H9 (cell line): ENCODE measurements at regions not wholly inside any gene's neighbourhood (a gene's known extent, or its start where the extent isn't known, plus 50 kb on each side); places are given as distances from the start of the nearest gene placed in this dataset.

ENCODE experiments used
- DNase-seq: peaks from one replicate; pipeline ENCODE4 v3.0.0-alpha.2; 2017
- H2AFZ ChIP-seq: one replicate; pipeline ENCODE4 v1.6.1; 2013; ENCODE audit warnings: mild to moderate bottlenecking, low read length, control low read depth, moderate library complexity
- H2AK5ac ChIP-seq: 2 replicates; pipeline ENCODE4 v1.6.1; 2013; ENCODE audit warnings: low read length, control low read depth, mixed read lengths; ENCODE audit not compliant: insufficient read length
- H2BK120ac ChIP-seq: one replicate; pipeline ENCODE4 v1.6.1; 2013; ENCODE audit warnings: low read depth, mild to moderate bottlenecking, low read length, control low read depth, inconsistent platforms; ENCODE audit not compliant: poor library complexity, severe bottlenecking
- H2BK12ac ChIP-seq: 2 replicates; pipeline ENCODE4 v1.6.1; 2013; ENCODE audit warnings: low read length, control low read depth, mixed read lengths, low read depth; ENCODE audit not compliant: insufficient read length
- H2BK15ac ChIP-seq: 2 replicates; pipeline ENCODE4 v1.6.1; 2013; ENCODE audit warnings: low read depth, low read length, control low read depth
- H2BK20ac ChIP-seq: one replicate; pipeline ENCODE4 v1.6.1; 2013; ENCODE audit warnings: low read depth, mild to moderate bottlenecking, low read length, control low read depth, inconsistent platforms; ENCODE audit not compliant: poor library complexity, severe bottlenecking
- H2BK5ac ChIP-seq: 2 replicates; pipeline ENCODE4 v1.6.1; 2013; ENCODE audit warnings: low read length, control low read depth, mixed read lengths; ENCODE audit not compliant: insufficient read length
- H3K14ac ChIP-seq: 2 replicates; pipeline ENCODE4 v1.6.1; 2013; ENCODE audit warnings: low read length, control low read depth; ENCODE audit not compliant: insufficient read depth
- H3K18ac ChIP-seq: 2 replicates; pipeline ENCODE4 v1.6.1; 2013; ENCODE audit warnings: low read depth, mild to moderate bottlenecking, mixed read lengths, low read length, control low read depth; ENCODE audit not compliant: insufficient read length
- H3K23ac ChIP-seq: 2 replicates; pipeline ENCODE4 v1.6.1; 2013; ENCODE audit warnings: low read length, control low read depth, mixed read lengths, low read depth; ENCODE audit not compliant: insufficient read length
- H3K23me2 ChIP-seq: 2 replicates; pipeline ENCODE4 v1.6.1; 2013; ENCODE audit warnings: low read depth, mild to moderate bottlenecking, mixed read lengths, low read length, control low read depth; ENCODE audit not compliant: insufficient read length, poor library complexity, severe bottlenecking
- H3K27ac ChIP-seq: 2 replicates; pipeline ENCODE4 v1.5.1; 2013; ENCODE audit warnings: low read length, control low read depth, mixed read lengths, low read depth; ENCODE audit not compliant: insufficient read length
- H3K27me3 ChIP-seq: 2 replicates; pipeline ENCODE4 v1.6.1; 2013; ENCODE audit warnings: low read length, control low read depth, inconsistent platforms; ENCODE audit not compliant: insufficient read depth
- H3K4ac ChIP-seq: 2 replicates; pipeline ENCODE4 v1.6.1; 2013; ENCODE audit warnings: low read depth, mild to moderate bottlenecking, control low read depth, inconsistent platforms, low read length, moderate library complexity
- H3K4me1 ChIP-seq: 2 replicates; pipeline ENCODE4 v1.6.1; 2013; ENCODE audit warnings: low read length, control low read depth, inconsistent platforms; ENCODE audit not compliant: insufficient read depth
- H3K4me2 ChIP-seq: 2 replicates; pipeline ENCODE4 v1.6.1; 2013; ENCODE audit warnings: low read length, control low read depth, mixed read lengths; ENCODE audit not compliant: insufficient read length, insufficient read depth
- H3K56ac ChIP-seq: 2 replicates; pipeline ENCODE4 v1.6.1; 2013; ENCODE audit warnings: low read depth, mild to moderate bottlenecking, mixed read lengths, low read length, control low read depth; ENCODE audit not compliant: insufficient read length
- H3K79me1 ChIP-seq: 2 replicates; pipeline ENCODE4 v1.6.1; 2013; ENCODE audit warnings: low read depth, mild to moderate bottlenecking, moderate library complexity, low read length, control low read depth, inconsistent platforms; ENCODE audit not compliant: insufficient read depth, poor library complexity, severe bottlenecking
- H3K79me2 ChIP-seq: 2 replicates; pipeline ENCODE4 v1.6.1; 2013; ENCODE audit warnings: low read length, control low read depth, inconsistent platforms; ENCODE audit not compliant: insufficient read depth
- H3K9ac ChIP-seq: 2 replicates; pipeline ENCODE4 v1.6.1; 2013; ENCODE audit warnings: low read length, control low read depth, mixed read lengths; ENCODE audit not compliant: insufficient read length; ENCODE audit errors: extremely low read depth
- H3K9me3 ChIP-seq: one replicate; pipeline ENCODE4 v1.6.1; 2013; ENCODE audit warnings: low read depth, low read length, inconsistent platforms; ENCODE audit not compliant: control insufficient read depth
- H3T11ph ChIP-seq: one replicate; pipeline ENCODE4 v1.6.1; 2013; ENCODE audit warnings: mild to moderate bottlenecking, low read length, control low read depth, inconsistent platforms
- H4K20me1 ChIP-seq: one replicate; pipeline ENCODE4 v1.6.1; 2013; ENCODE audit not compliant: control insufficient read depth, insufficient read length, insufficient read depth
- H4K5ac ChIP-seq: 2 replicates; pipeline ENCODE4 v1.6.1; 2013; ENCODE audit warnings: low read depth, mild to moderate bottlenecking, mixed read lengths, low read length, control low read depth; ENCODE audit not compliant: insufficient read length
- H4K8ac ChIP-seq: replicated peaks from 2 replicates; pipeline ENCODE4 v1.6.1; 2013; ENCODE audit warnings: low read length, control low read depth, mixed read lengths, low read depth; ENCODE audit not compliant: insufficient read length
- H4K91ac ChIP-seq: 2 replicates; pipeline ENCODE4 v1.6.1; 2013; ENCODE audit warnings: low read depth, mild to moderate bottlenecking, moderate library complexity, mixed read lengths, low read length, control low read depth; ENCODE audit not compliant: insufficient read length
- H3K27ac Mint-ChIP-seq, 3 experiments: 2 replicates in 2 of 3; 3 replicates in 1 of 3; pipeline ENCODE4 v1.8.0; 2020 to 2021; ENCODE audit warnings: mixed read lengths in 3 of 3, mild to moderate bottlenecking in 1 of 3, moderate library complexity in 1 of 3
- H3K27me3 Mint-ChIP-seq: 2 replicates; pipeline ENCODE4 v1.8.0; 2021; ENCODE audit warnings: low read depth, mild to moderate bottlenecking, moderate library complexity, mixed read lengths
- H3K36me3 Mint-ChIP-seq, 3 experiments: 2 replicates in 2 of 3; 3 replicates in 1 of 3; pipeline ENCODE4 v1.8.0; 2020 to 2021; ENCODE audit warnings: low read depth in 3 of 3, mixed read lengths in 3 of 3; ENCODE audit not compliant: insufficient read depth in 1 of 3
- H3K4me1 Mint-ChIP-seq, 2 experiments: 2 replicates each; pipeline ENCODE4 v1.8.0; 2020; ENCODE audit warnings: mixed read lengths in 2 of 2
- H3K4me3 Mint-ChIP-seq, 2 experiments: 2 replicates in 1 of 2; 3 replicates in 1 of 2; pipeline ENCODE4 v1.8.0; 2020 to 2021; ENCODE audit warnings: mild to moderate bottlenecking in 2 of 2, mixed read lengths in 2 of 2, moderate library complexity in 1 of 2
- H3K9me3 Mint-ChIP-seq, 2 experiments: 2 replicates in 1 of 2; 3 replicates in 1 of 2; pipeline ENCODE4 v1.8.0; 2020; ENCODE audit warnings: mild to moderate bottlenecking in 2 of 2, mixed read lengths in 2 of 2, moderate library complexity in 1 of 2
- WGBS: extraction: QIAGEN DNeasy Blood & Tissue Kit; methylation state at CpG from one replicate; pipeline ENCODE4 v1.1.7; 2013; ENCODE audit warnings: missing lambda C conversion rate, low lambda C conversion rate, mixed read lengths; ENCODE audit not compliant: insufficient read length; ENCODE audit errors: extremely low coverage; 5-methylcytosine and 5-hydroxymethylcytosine counted together
- TF ChIP-seq, protein P1 (sequence below): fragments of 200-600 bp; sonication (generic); conservative IDR thresholded peaks from 3 replicates; pipeline ENCODE4 v1.8.0; 2021; ENCODE audit warnings: antibody characterized with exemption, mild to moderate bottlenecking

DNA sequence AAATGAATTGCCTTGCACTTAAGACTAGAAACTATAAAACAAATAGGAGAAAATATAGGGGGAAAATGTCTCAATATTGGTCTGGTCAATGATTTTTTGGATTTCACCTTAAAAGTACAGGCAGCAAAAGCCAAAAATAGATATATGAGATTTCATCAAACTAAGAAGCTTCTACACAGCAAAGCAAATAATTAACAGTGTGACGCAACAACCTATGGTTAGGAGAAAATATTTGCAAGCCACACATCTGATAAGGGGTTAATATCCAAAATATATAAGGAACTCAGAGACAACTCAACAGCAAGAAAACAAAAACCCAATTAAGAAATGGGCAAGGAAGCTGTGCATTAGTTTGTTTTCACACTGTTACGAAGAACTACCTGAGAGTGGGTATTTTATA, 89.1 kb downstream of the MAIP1 start:
- Histone ChIP-seq H3K18ac (no peak overlapping the region), H3K14ac (no peak overlapping the region), H2AFZ (no peak overlapping the region), H2BK5ac (no peak overlapping the region), H3K79me1 (no peaks in the 10 kb centered on the region), H3K56ac (no peak overlapping the region), H3T11ph (no peak overlapping the region), H4K91ac (no peak overlapping the region), H4K8ac (no peak overlapping the region), H2BK120ac (no peak overlapping the region), H3K27me3 (no peaks in the 10 kb centered on the region), H3K9me3 (peaks cover 14% of the 10 kb centered on the region), H2AK5ac (no peak overlapping the region), H2BK12ac (no peak overlapping the region), H2BK20ac (no peak overlapping the region), H4K5ac (no peak overlapping the region), H2BK15ac (no peak overlapping the region), H3K27ac (no peak overlapping the region), H3K4ac (no peak overlapping the region), H3K9ac (no peak overlapping the region), H3K79me2 (no peaks in the 10 kb centered on the region), H3K23me2 (no peaks in the 10 kb centered on the region), H4K20me1 (no peaks in the 10 kb centered on the region), H3K23ac (no peak overlapping the region), H3K4me2 (no peak overlapping the region), H3K4me1 (peaks cover 2% of the 10 kb centered on the region; the same call in 1 of the 2 replicates)
- Mint-ChIP-seq H3K9me3 (peaks cover 29 to 30% of the 10 kb centered on the region in 2 experiments), H3K27ac (no peak overlapping the region), H3K4me1 (peaks cover 10 to 11% of the 10 kb centered on the region in 2 experiments), H3K36me3 (peaks cover 19 to 32% (median 24%) of the 10 kb centered on the region in 3 experiments), H3K27me3 (no peaks in the 10 kb centered on the region), H3K4me3 (no peak overlapping the region)
- no CpG with 5 or more reads among the region's 2 CpGs for WGBS
- TF ChIP-seq, protein P1, sequence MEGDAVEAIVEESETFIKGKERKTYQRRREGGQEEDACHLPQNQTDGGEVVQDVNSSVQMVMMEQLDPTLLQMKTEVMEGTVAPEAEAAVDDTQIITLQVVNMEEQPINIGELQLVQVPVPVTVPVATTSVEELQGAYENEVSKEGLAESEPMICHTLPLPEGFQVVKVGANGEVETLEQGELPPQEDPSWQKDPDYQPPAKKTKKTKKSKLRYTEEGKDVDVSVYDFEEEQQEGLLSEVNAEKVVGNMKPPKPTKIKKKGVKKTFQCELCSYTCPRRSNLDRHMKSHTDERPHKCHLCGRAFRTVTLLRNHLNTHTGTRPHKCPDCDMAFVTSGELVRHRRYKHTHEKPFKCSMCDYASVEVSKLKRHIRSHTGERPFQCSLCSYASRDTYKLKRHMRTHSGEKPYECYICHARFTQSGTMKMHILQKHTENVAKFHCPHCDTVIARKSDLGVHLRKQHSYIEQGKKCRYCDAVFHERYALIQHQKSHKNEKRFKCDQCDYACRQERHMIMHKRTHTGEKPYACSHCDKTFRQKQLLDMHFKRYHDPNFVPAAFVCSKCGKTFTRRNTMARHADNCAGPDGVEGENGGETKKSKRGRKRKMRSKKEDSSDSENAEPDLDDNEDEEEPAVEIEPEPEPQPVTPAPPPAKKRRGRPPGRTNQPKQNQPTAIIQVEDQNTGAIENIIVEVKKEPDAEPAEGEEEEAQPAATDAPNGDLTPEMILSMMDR = no peak
- no peak for DNase-seq
